GM18868 (cell line): ENCODE measurements at regions not wholly inside any gene's neighbourhood (a gene's known extent, or its start where the extent isn't known, plus 50 kb on each side); places are given as distances from the start of the nearest gene placed in this dataset.

Experiments
- ATAC-seq: cut with Tn5 transposase; IDR thresholded peaks from one replicate; pipeline ENCODE4 v1.9.1; 2021; ENCODE audit warnings: mild to moderate bottlenecking, moderate library complexity; ENCODE audit not compliant: unreplicated experiment

DNA sequence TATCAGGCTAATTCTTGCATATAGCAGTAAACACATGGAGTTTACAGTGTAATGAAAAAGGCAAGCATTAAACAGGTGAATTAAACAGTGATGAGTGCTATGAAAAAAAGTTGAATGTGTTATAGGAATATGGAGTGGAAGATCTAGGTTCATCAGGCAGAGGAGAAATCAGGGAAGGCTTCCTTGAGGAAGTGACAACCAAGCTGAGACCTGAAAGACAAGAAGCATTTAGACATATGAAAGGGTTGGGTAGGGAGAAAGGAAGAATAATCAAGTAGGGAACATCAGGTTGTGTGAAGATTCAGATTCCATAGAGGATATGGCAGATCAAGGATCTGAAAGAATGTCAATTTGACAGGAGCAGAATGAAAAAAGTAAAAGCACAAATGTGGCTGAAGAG is 612.5 kb downstream of the PRELID2 start:
- ATAC-seq: no peak

DNA sequence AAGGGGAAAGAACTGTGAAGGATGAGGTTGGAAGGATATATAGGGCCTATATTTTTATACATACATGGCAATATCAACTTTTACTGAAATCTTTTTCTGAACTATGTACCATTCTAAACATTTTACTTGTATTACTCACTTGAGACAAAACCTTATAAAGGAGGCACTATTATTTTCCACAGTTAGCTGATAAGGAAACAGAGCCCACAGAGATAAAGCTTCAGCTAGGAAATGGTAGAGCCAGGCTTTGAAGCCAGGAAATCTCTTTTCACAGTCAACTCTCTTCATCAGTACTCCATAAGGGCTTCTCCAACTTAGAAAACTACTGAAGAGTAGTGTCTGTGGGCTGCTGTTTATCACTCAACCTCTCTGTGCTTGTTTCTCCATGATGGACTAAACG is 613.7 kb downstream of the PRELID2 start:
- ATAC-seq: no peak

DNA sequence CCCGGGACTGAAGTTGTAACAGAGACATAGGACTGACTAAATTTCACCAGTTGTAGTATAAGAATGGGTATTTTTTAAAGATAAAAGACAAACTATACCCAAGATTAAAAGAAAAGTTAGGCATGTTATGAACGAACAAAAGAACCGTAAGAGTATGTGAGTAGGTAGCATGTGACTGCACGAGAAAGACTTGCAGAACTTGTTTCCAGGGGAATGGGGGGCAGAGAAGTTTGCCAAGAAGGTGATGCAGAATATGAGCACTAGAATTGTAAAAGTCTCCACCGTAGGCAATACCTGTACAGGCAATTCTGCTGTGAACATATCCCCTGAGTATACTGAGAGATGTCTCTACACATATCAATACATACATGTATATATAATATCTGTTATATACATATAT is 614.7 kb downstream of the PRELID2 start:
- ATAC-seq: no peak

DNA sequence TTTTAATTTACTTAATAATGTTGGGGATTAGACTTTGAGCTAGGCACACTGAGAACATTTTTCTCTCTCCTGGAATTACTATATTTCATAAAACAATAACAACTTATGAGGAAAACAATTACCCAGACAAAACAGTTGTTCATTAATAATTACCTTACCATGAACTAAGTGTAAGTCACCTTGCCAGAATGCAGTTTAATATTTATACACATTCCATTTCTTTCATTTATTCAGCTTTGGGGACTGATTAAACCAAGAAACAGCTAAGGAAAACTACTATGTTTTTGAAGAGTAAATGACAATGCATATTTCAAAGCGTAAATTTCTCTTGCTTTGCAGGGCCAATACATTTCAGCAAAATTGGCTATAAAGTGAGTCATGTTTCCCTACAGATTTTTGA is 616.2 kb downstream of the PRELID2 start:
- ATAC-seq: no peak

DNA sequence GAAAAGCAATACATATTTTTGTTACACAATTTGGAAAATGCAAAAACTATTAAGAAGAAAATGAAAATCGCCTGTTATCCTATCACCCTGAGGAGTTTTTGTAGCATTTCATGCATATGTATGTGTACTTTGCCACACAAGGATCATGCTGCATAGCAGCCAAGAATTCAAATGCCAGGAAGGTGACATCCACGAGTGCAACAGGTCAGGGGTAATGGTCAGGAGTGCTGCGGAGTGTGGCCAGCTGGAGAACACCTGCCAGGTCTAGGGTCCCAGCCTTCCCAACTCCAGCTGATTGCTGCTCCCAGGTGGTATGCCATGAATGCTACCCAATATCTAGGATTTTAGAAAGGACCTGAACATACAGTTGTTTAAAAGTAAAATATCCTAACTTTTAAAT is 617.1 kb downstream of the PRELID2 start:
- no peak for ATAC-seq

DNA sequence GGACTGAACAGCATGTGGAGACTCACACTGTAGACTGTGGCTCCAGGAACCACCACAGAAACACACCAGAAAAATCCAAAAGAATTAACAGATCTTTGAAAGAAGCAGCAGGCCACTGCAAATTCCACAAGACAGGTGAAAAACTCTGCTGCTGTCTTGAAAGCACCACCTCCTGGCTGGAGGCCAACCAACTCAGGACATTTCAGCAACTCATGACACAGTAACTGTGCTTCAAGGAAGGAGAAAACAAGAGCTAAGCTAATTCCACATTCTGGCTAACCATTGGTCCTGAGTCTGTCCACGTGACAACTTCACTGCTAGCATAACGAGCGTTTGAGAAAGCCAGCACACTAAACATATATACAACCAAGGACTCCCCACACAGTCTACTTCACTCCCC is 625.1 kb downstream of the PRELID2 start:
- ATAC-seq: no peak

DNA sequence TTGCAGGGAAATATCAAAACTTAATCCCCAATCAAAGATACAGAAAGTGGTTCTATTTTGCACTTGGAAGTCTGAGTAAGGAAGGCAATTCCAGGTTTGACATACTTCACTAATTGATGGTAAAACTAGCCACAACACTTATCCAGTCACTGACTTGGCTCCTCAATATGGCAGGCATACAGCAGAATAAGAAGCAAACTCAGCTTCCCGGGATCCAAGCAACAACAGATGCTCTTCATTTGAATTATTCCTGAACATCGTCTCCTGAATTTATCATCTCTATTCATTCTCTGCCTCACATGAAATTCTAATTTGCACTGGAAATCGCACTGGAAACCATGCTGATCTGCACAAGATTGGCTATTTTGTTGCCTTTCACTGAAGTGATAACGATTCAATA is 629.6 kb downstream of the PRELID2 start:
- ATAC-seq: no peak

DNA sequence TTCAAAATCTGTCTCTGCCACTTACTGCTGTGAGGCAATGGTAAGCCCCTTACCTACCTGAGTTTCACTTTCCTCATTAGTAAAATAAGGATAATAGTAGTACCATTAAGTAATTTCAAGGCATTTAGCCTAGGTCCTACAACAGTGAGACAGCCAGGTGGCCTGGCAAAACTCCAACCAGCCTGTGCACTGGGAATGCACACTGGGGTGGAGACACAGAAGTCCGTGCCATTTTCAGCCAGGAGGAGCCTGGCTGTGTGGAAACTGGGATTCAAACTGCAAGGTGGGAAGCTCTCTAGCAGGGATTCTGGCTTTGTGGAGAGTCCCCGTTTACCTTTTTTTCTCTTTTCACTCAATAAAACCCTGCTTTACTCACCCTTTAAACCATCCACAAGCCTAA is 630.4 kb downstream of the PRELID2 start:
- no peak for ATAC-seq

DNA sequence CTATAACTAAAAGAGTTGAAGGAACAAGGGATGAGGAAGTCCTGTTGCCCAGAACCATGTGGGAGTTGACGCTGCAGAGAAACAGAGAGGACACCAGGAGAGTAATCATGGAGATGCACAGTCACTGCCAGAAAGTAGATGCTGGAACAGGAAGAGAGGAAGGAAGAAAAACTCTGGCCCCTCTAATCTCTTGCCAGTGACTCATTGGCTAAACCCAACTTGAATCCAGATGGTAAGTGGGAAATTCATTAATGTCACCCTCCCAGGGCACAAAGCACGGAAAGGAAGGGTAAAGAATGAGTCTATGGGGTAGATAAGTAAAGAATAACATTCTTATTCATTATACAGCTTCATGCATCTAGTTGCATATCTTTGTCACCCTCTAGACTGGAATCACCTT is 631.9 kb downstream of the PRELID2 start:
- no peak for ATAC-seq

DNA sequence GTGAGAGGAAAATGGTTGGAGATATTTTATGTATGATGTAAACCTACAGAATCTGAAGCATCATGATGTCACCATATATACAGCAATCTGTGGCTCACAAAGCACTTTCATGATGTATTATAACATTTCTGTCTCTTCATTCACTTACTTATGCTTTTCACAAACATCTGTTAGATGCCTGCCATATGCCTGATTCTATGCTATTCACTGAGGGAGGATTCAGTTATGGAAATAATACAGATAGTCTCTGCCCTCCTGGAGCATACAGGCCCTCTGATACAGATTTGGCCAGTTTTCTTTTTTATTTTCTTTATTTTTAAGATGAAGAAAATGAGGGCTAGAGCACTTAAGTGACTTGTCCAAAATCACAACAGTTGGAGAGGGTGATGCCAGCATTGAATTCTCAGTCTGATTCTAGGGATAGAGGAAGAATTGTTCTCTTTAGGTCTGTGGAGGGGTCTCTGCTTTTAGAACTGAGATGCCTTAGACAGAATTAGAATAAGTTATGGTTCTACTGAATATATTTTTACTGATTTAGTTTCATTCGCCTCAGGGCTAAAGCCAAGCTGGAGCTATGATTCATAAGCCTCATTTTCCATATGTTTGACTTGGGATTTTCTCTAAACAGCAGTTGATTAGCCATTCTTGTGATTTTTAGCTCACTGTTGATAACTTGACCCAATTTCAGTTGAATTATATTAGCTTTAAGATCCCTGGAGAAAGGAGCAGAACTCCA is 636.4 kb downstream of the PRELID2 start:
- no peak for ATAC-seq

DNA sequence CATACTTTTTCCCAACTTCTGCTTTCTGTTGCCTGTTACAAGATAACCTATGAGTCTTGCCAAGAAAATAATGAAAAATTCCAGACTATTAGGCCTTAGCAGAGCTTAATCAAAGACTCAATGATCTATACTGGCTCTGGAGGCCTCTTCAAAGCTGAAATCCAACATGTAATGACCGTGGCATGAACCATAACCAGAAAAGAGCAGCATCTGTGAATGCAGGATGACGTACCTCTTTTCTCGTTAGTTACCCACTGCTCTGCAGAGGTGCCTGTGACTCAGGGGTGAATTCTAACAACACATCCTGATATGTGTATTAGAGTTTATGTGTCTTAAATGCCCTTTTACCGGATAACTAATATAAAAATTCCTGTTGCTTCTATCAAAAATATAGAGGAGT is 645.4 kb downstream of the PRELID2 start:
- no peak for ATAC-seq

DNA sequence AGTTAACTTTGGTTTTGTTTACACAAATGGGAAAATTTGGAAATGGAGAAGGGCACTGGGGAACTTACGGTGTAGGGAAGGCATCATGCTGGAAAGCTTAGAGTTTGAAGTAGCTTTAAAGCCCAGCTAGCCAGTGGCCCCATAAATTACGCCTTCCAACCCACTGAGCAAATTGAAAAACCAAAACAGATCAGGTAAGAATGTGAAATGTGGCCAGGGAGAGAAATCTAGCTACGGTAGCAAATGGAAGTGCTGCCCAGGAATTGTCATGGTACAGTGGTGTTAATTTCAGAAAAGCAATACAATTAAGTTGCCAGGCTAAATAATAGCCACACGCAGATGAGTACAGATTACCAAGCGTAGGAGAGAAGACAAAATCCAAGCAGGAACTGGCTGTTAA is 654.8 kb downstream of the PRELID2 start:
- ATAC-seq: no peak

DNA sequence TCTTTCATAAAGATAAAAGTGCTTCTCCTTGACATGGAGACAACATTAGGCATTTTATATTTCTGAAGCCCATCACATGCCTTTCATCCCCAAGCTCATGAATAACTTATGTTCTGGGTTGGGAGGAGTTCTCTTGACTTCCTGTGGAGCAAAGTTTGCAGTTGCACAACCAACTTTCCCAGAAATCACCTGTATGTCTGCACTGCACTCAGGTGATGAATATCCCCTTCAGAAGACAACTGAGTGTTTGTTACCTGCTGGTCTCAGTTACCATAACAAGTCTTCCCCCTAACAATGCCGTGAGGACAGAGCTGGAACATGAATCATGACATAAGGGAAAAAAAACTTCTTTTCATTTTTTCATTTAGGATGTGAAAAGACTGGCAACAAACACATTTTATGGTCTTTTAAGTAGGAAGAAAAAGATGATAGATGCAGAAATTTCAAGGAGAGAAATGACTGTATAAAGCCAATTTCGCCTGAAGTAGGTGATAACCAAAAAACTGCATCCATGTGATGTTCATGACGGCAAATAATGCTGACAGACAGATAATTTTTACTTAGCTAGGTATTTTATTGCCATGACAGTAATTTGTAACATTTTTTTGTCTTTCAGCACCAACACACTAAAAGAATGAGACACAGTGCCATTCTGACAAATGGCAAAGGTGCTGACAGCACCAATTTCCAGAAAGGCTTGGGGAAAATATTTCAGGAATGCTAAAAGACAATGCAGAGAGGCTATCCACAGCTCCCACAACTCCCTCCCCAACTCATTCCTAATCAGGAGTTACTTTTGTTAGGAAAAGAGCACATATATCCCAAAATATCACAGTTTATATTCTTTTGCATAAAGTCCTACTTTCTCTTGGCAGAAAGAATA is 656.3 kb downstream of the PRELID2 start:
- ATAC-seq: no peak

DNA sequence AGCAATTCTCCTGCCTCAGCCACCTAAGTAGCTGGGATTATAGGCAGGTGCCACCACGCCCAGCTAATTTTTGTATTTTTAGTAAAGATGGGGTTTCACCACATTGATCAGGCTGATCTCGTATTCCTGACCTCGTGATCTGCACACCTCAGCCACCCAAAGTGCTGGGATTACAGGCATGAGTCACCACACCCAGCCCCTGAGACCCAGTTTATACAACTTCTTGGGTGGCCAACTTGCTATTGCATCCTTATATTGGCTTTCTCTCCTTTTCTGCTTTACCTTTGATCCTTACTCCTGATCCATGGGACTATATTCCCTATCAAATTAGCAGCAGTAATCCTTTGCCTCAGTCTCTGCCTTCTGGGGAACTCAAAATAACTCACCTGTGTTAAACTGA is 659.1 kb downstream of the PRELID2 start:
- ATAC-seq: no peak

DNA sequence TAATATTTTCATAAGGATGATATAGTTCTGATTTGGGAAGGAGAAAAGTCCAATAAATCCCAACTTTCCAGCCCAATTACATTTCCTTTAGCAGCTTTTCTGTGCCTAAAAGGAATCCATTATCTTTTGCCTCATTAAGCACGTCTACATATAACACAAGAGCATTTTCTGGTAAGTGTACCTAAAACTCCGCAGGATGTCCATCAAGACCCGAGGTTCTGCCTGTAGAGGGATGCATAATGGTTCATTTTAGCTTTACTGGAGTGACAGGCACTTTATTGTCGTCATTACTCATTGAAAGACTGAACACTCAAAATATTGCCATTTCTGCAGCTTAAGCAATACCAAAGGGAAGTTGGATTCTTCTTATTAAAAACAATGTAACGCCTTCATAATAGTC is 669.0 kb downstream of the PRELID2 start:
- ATAC-seq: no peak

DNA sequence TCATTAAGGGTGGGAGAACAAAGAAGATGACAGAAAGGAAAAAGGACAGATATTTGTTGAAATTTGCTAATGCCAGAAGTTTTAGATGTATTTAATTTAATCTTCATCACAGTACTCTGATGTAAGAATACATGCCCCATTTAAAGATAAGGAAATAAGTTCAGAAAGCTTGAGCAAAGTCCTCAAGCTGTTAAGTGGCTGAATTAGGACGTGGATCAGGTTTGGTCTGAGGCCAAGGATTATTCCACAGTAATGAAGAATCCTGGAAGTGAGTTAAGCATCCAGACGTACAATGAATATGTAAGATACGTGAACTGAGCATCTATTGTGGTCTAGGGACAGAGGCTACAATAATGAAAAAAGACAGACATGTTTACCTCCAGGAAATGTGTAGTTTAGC is 671.3 kb downstream of the PRELID2 start:
- ATAC-seq: no peak

DNA sequence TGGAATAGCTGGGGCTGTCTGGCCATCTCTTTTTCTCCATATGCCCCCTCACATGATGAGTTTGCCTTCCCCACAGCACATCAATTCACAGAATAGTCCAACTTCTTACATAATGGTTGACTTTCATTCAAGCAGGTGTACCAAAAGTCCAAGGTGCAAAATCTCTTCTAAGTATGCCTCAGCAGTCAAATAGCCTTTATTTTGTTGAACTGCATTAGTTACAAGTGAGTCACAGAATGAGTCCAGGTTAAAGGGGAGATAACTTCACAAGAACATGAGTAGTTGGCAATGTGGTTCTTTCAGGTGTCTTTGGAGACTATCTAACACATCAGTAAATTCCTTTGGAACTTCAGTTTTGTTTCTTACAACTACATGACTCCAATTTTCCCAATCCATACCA is 672.5 kb downstream of the PRELID2 start:
- no peak for ATAC-seq

DNA sequence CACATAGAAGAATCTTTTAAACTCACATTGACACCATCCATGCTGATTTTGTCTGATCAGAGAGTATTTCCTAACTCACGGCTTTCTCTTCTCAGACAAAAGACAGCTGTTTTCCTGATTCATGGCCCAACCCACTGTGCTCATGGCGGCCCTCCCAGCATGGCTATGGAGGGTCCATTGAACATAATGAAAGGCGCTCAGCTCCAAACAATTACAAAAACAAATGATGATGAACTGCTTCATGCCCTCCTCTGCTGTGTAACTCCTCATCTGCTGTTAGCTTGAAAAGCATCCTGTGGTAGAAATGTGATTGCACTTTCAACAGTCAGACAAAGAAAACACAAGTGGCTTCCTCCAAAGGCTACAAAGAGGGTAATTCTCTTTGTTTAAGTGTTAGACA is 673.8 kb downstream of the PRELID2 start:
- no peak for ATAC-seq

DNA sequence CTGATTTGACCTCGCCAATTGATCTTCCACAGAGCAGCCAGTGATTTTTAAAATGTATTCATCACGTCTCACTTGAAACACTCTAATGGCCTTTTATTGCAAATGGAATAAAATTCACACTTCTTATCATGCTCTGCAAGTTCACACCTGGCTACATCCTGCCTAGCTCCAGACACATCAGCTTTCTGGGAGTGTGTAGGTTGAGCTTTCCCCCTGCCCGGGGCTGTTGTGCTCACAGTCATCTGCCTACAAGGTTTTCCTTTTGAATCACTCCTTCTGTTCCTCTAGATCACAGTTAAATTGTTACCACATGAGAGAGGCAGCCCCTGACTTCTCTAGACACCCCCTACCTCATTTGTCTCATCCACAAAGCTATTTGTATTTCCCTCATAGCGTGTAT is 674.5 kb downstream of the PRELID2 start:
- ATAC-seq: no peak

DNA sequence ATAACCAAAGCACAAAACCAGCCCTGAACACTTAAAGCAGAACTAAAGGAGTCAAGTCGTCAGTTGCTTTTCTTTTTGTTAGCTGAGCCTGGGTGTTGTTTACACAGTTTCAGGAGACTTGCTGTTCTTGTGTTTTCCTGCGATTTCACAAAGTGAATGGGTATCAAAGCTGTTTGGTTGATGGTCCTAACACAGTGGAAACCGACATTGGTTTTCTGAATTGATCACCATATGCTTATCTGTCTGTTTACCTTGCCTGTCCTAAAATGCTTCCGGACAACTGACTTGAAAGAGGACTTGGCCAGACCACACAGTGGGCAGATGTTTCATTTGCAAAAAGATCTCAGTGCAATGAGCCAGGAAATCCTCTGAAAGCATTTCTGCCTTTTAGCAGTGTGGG is 676.4 kb downstream of the PRELID2 start:
- no peak for ATAC-seq

DNA sequence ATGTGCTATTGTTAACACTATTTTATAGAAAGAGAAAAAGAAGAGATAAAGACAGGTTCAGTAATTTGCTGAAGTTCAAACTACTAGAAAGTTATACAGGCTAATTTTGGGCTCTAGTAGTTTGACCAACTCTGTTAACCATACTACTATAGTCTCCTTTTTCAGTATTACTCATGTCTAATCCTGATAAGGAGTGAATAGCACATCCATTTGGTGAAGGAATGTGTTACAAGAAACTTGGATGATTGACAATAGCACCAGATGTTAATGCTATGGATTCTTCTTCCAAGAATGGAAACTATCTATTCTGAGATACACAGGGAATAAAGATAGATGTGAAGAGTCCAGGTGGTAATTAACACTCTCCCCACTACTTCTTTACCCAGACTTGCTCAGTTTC is 677.3 kb downstream of the PRELID2 start:
- no peak for ATAC-seq

DNA sequence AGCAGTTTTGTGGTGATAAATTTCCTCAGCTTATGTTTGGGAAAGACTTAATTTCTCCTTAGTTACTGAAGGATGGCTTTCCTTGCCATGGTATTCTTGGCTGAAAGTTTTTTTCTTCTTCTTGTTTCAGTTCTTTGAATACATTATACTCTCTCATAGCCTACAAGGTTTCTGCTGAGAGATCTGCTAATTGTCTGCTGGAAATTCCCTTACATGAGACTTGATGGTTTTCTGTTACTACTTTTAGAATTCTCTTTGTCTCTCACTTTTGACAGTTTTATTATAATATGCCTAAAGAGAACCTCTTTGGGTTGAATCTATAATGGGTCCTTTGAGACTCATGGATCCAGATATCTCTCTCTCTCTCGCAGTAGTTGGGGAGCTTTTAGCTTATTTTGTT is 693.6 kb downstream of the PRELID2 start:
- peak; percentile 55 for ATAC-seq
